NB4 (cell line): ENCODE measurements at regions not wholly inside any gene's neighbourhood (a gene's known extent, or its start where the extent isn't known, plus 50 kb on each side); places are given as distances from the start of the nearest gene placed in this dataset.

Experiments used
- POLR2A ChIP-seq: IDR thresholded peaks from 2 replicates; pipeline ENCODE4 v1.6.1; 2011; ENCODE audit warnings: mild to moderate bottlenecking; ENCODE audit not compliant: insufficient read length; ENCODE audit errors: extremely low read depth
- TF ChIP-seq, protein P1 (sequence below): IDR thresholded peaks from one replicate; pipeline ENCODE4 v1.5.1; 2012; ENCODE audit warnings: low read depth, low read length

DNA sequence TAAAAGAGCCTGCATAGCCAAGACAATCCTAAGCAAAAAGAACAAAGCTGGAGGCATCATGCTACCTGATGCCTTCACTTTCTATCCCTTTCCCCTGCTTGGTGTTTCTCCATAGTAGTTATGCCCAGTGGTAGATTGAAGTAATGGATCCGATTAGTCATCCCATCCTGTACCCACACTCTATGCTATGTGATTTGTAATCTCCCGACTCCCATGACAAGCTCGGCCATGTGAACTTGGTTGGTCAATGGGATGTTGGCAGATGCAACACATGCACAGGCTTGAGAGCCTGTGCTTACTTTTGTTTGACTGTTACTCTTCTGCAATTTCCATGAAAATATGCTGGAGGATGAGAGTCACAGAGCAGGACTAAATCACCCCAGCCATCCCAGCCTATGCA, 334.9 kb upstream of the DPH6 start:
- TF ChIP-seq, protein P1, sequence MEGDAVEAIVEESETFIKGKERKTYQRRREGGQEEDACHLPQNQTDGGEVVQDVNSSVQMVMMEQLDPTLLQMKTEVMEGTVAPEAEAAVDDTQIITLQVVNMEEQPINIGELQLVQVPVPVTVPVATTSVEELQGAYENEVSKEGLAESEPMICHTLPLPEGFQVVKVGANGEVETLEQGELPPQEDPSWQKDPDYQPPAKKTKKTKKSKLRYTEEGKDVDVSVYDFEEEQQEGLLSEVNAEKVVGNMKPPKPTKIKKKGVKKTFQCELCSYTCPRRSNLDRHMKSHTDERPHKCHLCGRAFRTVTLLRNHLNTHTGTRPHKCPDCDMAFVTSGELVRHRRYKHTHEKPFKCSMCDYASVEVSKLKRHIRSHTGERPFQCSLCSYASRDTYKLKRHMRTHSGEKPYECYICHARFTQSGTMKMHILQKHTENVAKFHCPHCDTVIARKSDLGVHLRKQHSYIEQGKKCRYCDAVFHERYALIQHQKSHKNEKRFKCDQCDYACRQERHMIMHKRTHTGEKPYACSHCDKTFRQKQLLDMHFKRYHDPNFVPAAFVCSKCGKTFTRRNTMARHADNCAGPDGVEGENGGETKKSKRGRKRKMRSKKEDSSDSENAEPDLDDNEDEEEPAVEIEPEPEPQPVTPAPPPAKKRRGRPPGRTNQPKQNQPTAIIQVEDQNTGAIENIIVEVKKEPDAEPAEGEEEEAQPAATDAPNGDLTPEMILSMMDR = no peak
- no peak for TF ChIP-seq POLR2A
